OCI-LY7 (cell line): ENCODE measurements at regions not wholly inside any gene's neighbourhood (a gene's known extent, or its start where the extent isn't known, plus 50 kb on each side); places are given as distances from the start of the nearest gene placed in this dataset.

Source experiments
- BruUV-seq: library from RNA; stranded (reverse); fragments of 400-500 nt; replicated peaks from 2 replicates; lab custom pipeline; 2021; lab: Mats Ljungman, UMichigan
- CTCF ChIA-PET: fragments of 300-600 bp; sonication (Branson Sonifier 250); formaldehyde crosslinking; loops from one replicate; lab custom pipeline; 2022; ENCODE audit warnings: antibody characterized with exemption; ENCODE audit not compliant: unreplicated experiment; lab: Charles Lee
- POLR2A ChIA-PET: fragments of 300-600 bp; sonication (Branson Sonifier 250); formaldehyde crosslinking; loops from one replicate; lab custom pipeline; 2022; ENCODE audit warnings: antibody characterized with exemption; lab: Charles Lee
- DNase-seq: peaks from one replicate; pipeline ENCODE4 v3.0.0-alpha.2; 2015; ENCODE audit warnings: low spot score
- H2AFZ ChIP-seq: fragments of 200-600 bp; sonication (generic), shearing (Covaris generic); 2 replicates; pipeline ENCODE4 v1.6.1; 2014; ENCODE audit warnings: mild to moderate bottlenecking, antibody characterized with exemption, low read length, moderate library complexity
- H3K27ac ChIP-seq: fragments of 200-600 bp; sonication (generic); 2 replicates; pipeline ENCODE4 v1.5.1; 2014; ENCODE audit warnings: mixed run types, low read depth, mild to moderate bottlenecking, moderate library complexity, low read length, inconsistent platforms; ENCODE audit not compliant: poor library complexity, severe bottlenecking
- H3K36me3 ChIP-seq: fragments of 200-600 bp; sonication (generic); 2 replicates; pipeline ENCODE4 v1.6.1; 2014; ENCODE audit warnings: mild to moderate bottlenecking, antibody characterized with exemption, low read length, moderate library complexity, mixed read lengths; ENCODE audit not compliant: insufficient read depth
- H3K4me1 ChIP-seq: fragments of 200-600 bp; sonication (generic); 2 replicates; pipeline ENCODE4 v1.5.1; 2014; ENCODE audit warnings: mild to moderate bottlenecking, low read length; ENCODE audit not compliant: insufficient read depth, poor library complexity, severe bottlenecking
- H3K4me2 ChIP-seq: fragments of 200-600 bp; sonication (generic); 2 replicates; pipeline ENCODE4 v1.6.1; 2014; ENCODE audit warnings: mild to moderate bottlenecking, low read length
- H3K4me3 ChIP-seq: fragments of 200-600 bp; sonication (generic); 2 replicates; pipeline ENCODE4 v1.5.1; 2014; ENCODE audit warnings: mild to moderate bottlenecking, low read depth, low read length; ENCODE audit not compliant: poor library complexity, severe bottlenecking
- H3K79me2 ChIP-seq: fragments of 200-600 bp; sonication (generic); 2 replicates; pipeline ENCODE4 v1.6.1; 2016; ENCODE audit warnings: low read depth, mild to moderate bottlenecking, low read length, moderate library complexity, mixed read lengths; ENCODE audit not compliant: insufficient read depth
- H3K9me2 ChIP-seq: fragments of 200-600 bp; sonication (generic); 2 replicates; pipeline ENCODE4 v1.6.1; 2016; ENCODE audit warnings: mild to moderate bottlenecking, low read length, mixed read lengths; ENCODE audit not compliant: insufficient read depth
- H3K9me3 ChIP-seq: fragments of 200-600 bp; sonication (generic); 2 replicates; pipeline ENCODE4 v1.6.1; 2014; ENCODE audit warnings: mild to moderate bottlenecking, mixed run types, low read length, mixed read lengths
- H4K20me1 ChIP-seq: fragments of 200-600 bp; sonication (generic); 2 replicates; pipeline ENCODE4 v1.6.1; 2014; ENCODE audit warnings: mild to moderate bottlenecking, antibody characterized with exemption, low read length, moderate library complexity, mixed read lengths; ENCODE audit not compliant: insufficient read depth
- CTCF ChIP-seq: fragments of 200-600 bp; sonication (generic); conservative IDR thresholded peaks from 2 replicates; pipeline ENCODE4 v1.5.1; 2014; ENCODE audit warnings: mild to moderate bottlenecking, antibody characterized with exemption, low read length, moderate library complexity, mixed read lengths
- EZH2phosphoT487 ChIP-seq: fragments of 200-600 bp; sonication (generic); IDR thresholded peaks from 2 replicates; pipeline ENCODE4 v1.6.1; 2018; ENCODE audit warnings: low read depth, borderline replicate concordance, mild to moderate bottlenecking, mixed run types, antibody characterized with exemption, low read length, moderate library complexity, mixed read lengths
- intact Hi-C: fragments of 100-400 bp; cut with micrococcal nuclease; formaldehyde crosslinking; loops from one replicate; pipeline ENCODE4 v1.10.0; 2022; ENCODE audit not compliant: unreplicated experiment

DNA sequence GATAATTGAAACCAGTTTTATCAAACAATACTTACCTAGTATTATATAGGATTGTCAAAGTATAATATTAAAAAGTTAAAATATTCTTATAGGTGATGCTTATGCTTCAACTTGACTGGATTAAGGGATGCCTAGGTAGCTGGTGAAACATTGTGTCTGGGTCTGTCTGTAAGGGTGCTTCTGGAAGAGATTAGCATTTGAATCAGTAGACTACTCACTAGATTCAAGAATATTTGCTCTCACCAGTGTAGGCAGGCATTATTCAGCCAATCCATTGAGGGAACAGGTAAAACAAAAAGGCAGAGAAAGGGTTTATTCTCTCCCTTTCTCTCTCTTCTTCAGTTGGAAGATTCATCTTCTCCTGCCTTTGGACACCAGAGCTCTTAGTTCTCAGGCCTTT lies 486.8 kb upstream of the GOLIM4 start:
- Histone ChIP-seq H3K4me3 (no peak overlapping the region), H3K27ac (no peak overlapping the region), H4K20me1 (no peaks in the 10 kb centered on the region), H2AFZ (no peak overlapping the region), H3K9me2 (no peaks in the 10 kb centered on the region), H3K4me2 (no peak overlapping the region), H3K36me3 (no peaks in the 10 kb centered on the region), H3K4me1 (no peaks in the 10 kb centered on the region), H3K79me2 (no peaks in the 10 kb centered on the region), H3K9me3 (no peaks in the 10 kb centered on the region)
- ChIA-PET CTCF (no interaction called here), POLR2A (no interaction called here)
- intact Hi-C loops, result no loop called here
- DNase-seq, result no peak
- no peak for TF ChIP-seq EZH2phosphoT487
- TF ChIP-seq CTCF, result no peak
- no TSS peak for BruUV-seq

- Histone ChIP-seq H3K79me2 (no peaks in the 10 kb centered on the region), H4K20me1 (no peaks in the 10 kb centered on the region), H3K9me3 (no peaks in the 10 kb centered on the region), H2AFZ (no peak overlapping the region), H3K4me2 (no peak overlapping the region), H3K4me3 (no peak overlapping the region), H3K9me2 (no peaks in the 10 kb centered on the region), H3K36me3 (no peaks in the 10 kb centered on the region), H3K4me1 (no peaks in the 10 kb centered on the region), H3K27ac (no peak overlapping the region)
- ChIA-PET POLR2A (no interaction called here), CTCF (no interaction called here)
- TF ChIP-seq CTCF (no peak), EZH2phosphoT487 (no peak)
- no peak for DNase-seq
- no TSS peak for BruUV-seq
- intact Hi-C loops, result no loop called here
Measured at GRCh38 chr3:168581771-168582225, 486.1 kb upstream of the GOLIM4 start.

GRCh38 chr3:168579010-168579409 lies 483.3 kb upstream of the GOLIM4 start:
- Histone ChIP-seq H3K4me3 (no peak overlapping the region), H3K36me3 (no peaks in the 10 kb centered on the region), H2AFZ (no peak overlapping the region), H4K20me1 (no peaks in the 10 kb centered on the region), H3K27ac (no peak overlapping the region), H3K9me3 (no peaks in the 10 kb centered on the region), H3K4me2 (no peak overlapping the region), H3K9me2 (no peaks in the 10 kb centered on the region), H3K79me2 (no peaks in the 10 kb centered on the region), H3K4me1 (no peaks in the 10 kb centered on the region)
- CTCF ChIA-PET, result no interaction called here
- no peak for DNase-seq
- no TSS peak for BruUV-seq
- TF ChIP-seq EZH2phosphoT487 (no peak), CTCF (no peak)
- intact Hi-C loops, result no loop called here
- POLR2A ChIA-PET, result interaction anchor here (0.6 to 1.2 kb wide), 2 partner anchors 91 to 344 kb away, joined by 3 to 4 read pairs; no protein-coding TSS in a partner anchor
